Central memory CD8-positive, alpha-beta T cell (primary cell): ENCODE measurements at regions not wholly inside any gene's neighbourhood (a gene's known extent, or its start where the extent isn't known, plus 50 kb on each side); places are given as distances from the start of the nearest gene placed in this dataset.

Experiments used
- ATAC-seq: fragments of 150-1000 bp; cut with Tn5 transposase; replicated peaks from 2 replicates; pipeline ENCODE4 v1.10.0; 2022; ENCODE audit warnings: mild to moderate bottlenecking, moderate FRiP score, moderate number of reproducible peaks; ENCODE audit not compliant: poor library complexity, severe bottlenecking; ENCODE audit errors: extremely low read depth
- DNase-seq, 2 donors: peaks; one replicate each; pipeline ENCODE4 v3.0.0; 2021; ENCODE audit warnings: low spot score in 2 of 2
- H3K27ac Mint-ChIP-seq: one replicate; pipeline ENCODE4 v1.8.0; 2022; ENCODE audit warnings: low read depth, mild to moderate bottlenecking, moderate library complexity, mixed read lengths
- H3K27me3 Mint-ChIP-seq: one replicate; pipeline ENCODE4 v1.8.0; 2022; ENCODE audit warnings: mixed read lengths
- H3K36me3 Mint-ChIP-seq: one replicate; pipeline ENCODE4 v1.8.0; 2022; ENCODE audit warnings: mild to moderate bottlenecking, moderate library complexity, mixed read lengths; ENCODE audit not compliant: insufficient read depth
- H3K4me1 Mint-ChIP-seq: one replicate; pipeline ENCODE4 v1.8.0; 2022; ENCODE audit warnings: mixed read lengths
- H3K4me3 Mint-ChIP-seq: one replicate; pipeline ENCODE4 v1.8.0; 2022; ENCODE audit warnings: mild to moderate bottlenecking, moderate library complexity, mixed read lengths
- H3K9me3 Mint-ChIP-seq: one replicate; pipeline ENCODE4 v1.8.0; 2022; ENCODE audit warnings: mixed read lengths

DNA sequence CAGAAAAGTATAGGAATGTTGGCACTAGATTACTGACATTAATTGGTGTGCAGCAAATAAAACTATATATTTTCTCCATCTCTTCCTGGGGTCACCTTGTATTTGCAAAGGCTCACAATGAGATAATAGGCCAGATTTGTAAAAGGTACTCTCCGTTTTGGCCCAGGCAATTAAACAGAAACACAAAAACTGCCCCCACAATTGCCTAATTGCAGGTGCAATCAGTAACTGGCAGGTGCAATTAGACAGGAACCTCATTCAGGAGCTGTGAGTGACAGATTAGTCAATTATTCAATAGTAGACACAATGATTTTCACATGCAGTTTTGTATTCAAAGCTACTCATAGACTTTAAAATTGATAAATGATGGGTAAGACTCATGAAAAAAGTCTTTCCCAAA is 451.4 kb upstream of the ID2 start:
- Mint-ChIP-seq H3K36me3 (peaks cover 3% of the 10 kb centered on the region), H3K9me3 (no peaks in the 10 kb centered on the region), H3K27me3 (no peaks in the 10 kb centered on the region), H3K4me3 (no peak overlapping the region), H3K27ac (no peak overlapping the region), H3K4me1 (peaks cover 10% of the 10 kb centered on the region)
- DNase-seq, result no peak
- ATAC-seq, result no peak

GRCh38 chr2:8231902-8232301 is 450.0 kb upstream of the ID2 start:
- H3K27me3 Mint-ChIP-seq, result no peaks in the 10 kb centered on the region
- no peak for ATAC-seq
- no peaks in the 10 kb centered on the region for H3K9me3 Mint-ChIP-seq
- no peak overlapping the region for H3K27ac Mint-ChIP-seq
- no peak overlapping the region for H3K4me3 Mint-ChIP-seq
- peaks cover 3% of the 10 kb centered on the region for H3K36me3 Mint-ChIP-seq
- H3K4me1 Mint-ChIP-seq, result peaks cover 10% of the 10 kb centered on the region
- no peak for DNase-seq

DNA sequence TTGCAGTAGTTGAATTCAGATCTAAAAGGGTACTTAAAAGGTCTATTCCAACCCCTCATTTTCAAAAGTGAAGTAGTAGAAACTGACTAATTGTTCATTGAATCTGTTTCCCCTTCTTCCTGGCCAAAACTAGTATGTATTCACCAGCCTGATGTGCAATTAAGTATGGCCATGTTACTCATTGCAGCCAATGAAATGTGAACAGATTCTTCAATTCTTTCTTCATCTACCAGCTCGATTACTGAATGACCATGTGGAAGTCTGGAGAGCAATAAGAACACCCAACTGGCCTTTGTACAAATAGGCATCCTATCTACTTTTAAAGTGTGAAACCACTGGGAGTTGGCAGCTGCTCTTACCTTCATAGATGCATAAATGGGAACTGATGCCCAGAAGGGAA is 449.0 kb upstream of the ID2 start:
- Mint-ChIP-seq H3K4me3 (no peak overlapping the region), H3K9me3 (no peaks in the 10 kb centered on the region), H3K4me1 (peaks cover 10% of the 10 kb centered on the region), H3K27me3 (no peaks in the 10 kb centered on the region), H3K27ac (no peak overlapping the region), H3K36me3 (peaks cover 2% of the 10 kb centered on the region)
- DNase-seq (no peak), ATAC-seq (no peak)

- peaks cover 8% of the 10 kb centered on the region for H3K4me1 Mint-ChIP-seq
Observed at GRCh38 chr2:8234253-8234652, 447.6 kb upstream of the ID2 start.

GRCh38 chr2:8234757-8235374 is 447.0 kb upstream of the ID2 start:
- Mint-ChIP-seq H3K9me3 (no peaks in the 10 kb centered on the region), H3K36me3 (peaks cover under 1% of the 10 kb centered on the region), H3K4me1 (peaks cover 2% of the 10 kb centered on the region), H3K27ac (no peak overlapping the region), H3K4me3 (no peak overlapping the region), H3K27me3 (no peaks in the 10 kb centered on the region)
- DNase-seq (no peak), ATAC-seq (no peak)

More at GRCh38 chr2:8234253-8234652, 447.6 kb upstream of the ID2 start:
- Mint-ChIP-seq H3K27me3 (no peaks in the 10 kb centered on the region), H3K4me3 (no peak overlapping the region), H3K27ac (no peak overlapping the region), H3K36me3 (peaks cover 2% of the 10 kb centered on the region), H3K9me3 (no peaks in the 10 kb centered on the region)
- ATAC-seq (no peak), DNase-seq (no peak)

- H3K4me1 Mint-ChIP-seq, result no peaks in the 10 kb centered on the region
- no peak for ATAC-seq
- DNase-seq, result no peak
- no peaks in the 10 kb centered on the region for H3K9me3 Mint-ChIP-seq
- H3K27ac Mint-ChIP-seq, result no peak overlapping the region
- no peak overlapping the region for H3K4me3 Mint-ChIP-seq
- no peaks in the 10 kb centered on the region for H3K36me3 Mint-ChIP-seq
- H3K27me3 Mint-ChIP-seq, result no peaks in the 10 kb centered on the region
Observed at GRCh38 chr2:8235419-8235818, 446.4 kb upstream of the ID2 start.

- no peaks in the 10 kb centered on the region for H3K36me3 Mint-ChIP-seq
- H3K4me1 Mint-ChIP-seq, result no peaks in the 10 kb centered on the region
- H3K27ac Mint-ChIP-seq, result no peak overlapping the region
- ATAC-seq, result no peak
- no peaks in the 10 kb centered on the region for H3K9me3 Mint-ChIP-seq
- no peaks in the 10 kb centered on the region for H3K27me3 Mint-ChIP-seq
- no peak overlapping the region for H3K4me3 Mint-ChIP-seq
- no peak for DNase-seq
Observed at GRCh38 chr2:8236391-8236790, 445.5 kb upstream of the ID2 start.

DNA sequence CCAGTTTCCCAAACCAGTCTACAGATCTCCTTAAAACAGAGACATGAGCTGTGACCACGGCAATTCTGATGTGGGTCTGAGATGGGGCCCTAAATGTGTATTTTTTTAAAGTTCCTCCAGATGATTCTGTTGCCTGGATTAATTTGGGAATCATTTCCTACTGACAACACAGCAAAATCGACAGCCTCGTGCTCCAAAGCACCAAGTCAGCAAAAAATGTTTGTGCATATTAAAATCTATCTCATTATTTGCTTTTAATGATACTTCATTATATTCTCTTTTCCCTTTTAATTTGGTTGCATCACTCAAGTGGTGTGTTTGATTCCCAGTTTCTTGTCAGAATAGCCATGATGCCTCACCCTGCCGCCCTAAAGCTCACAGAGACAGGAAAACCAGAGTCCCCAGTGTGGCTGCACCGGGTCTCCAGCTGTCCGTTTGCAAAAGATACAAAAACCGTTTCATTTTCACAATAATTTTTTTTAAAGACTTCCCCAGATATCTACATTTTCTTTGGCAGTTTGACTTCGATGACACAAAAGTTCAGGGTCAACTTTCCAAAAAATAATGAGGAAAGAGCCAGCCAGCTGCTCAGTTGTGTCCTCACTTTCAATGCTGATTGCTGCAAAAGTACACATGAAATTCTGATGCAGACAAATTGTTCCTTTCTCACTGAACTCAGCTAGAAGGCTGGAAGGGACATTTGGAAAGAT is 443.2 kb upstream of the ID2 start:
- Mint-ChIP-seq H3K9me3 (no peaks in the 10 kb centered on the region), H3K27ac (no peak overlapping the region), H3K4me3 (no peak overlapping the region), H3K27me3 (no peaks in the 10 kb centered on the region), H3K36me3 (no peaks in the 10 kb centered on the region), H3K4me1 (no peaks in the 10 kb centered on the region)
- no peak for DNase-seq
- ATAC-seq, result no peak

DNA sequence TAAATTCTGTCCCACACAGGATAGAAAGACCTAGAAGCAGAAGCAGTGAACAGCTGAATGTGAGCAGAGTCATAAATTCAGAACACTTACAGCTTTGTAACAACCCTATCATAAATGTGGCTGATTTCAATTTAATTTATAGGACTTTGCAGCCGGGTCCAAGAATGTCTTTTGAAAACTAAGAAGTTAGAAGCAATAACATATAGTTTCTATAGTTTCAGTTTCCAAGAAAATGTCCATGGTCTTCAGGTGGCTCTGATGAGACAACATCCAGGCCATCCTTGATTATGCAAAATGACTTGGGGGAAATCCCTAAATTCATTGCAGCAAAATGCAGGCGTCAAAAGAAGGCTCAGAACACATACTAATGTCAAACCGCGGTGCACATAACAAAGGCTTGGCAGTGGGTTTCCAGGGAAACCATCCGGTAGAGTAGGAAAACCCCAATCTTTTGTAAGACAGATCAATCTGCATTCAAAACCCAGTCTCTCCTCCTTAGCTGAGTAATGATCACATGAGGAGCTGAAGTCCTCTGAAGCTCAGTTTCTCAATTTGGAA is 442.2 kb upstream of the ID2 start:
- H3K4me3 Mint-ChIP-seq, result no peak overlapping the region
- no peaks in the 10 kb centered on the region for H3K36me3 Mint-ChIP-seq
- no peak for ATAC-seq
- H3K9me3 Mint-ChIP-seq, result no peaks in the 10 kb centered on the region
- no peak overlapping the region for H3K27ac Mint-ChIP-seq
- no peaks in the 10 kb centered on the region for H3K27me3 Mint-ChIP-seq
- no peak for DNase-seq
- H3K4me1 Mint-ChIP-seq, result peaks cover 2% of the 10 kb centered on the region

DNA sequence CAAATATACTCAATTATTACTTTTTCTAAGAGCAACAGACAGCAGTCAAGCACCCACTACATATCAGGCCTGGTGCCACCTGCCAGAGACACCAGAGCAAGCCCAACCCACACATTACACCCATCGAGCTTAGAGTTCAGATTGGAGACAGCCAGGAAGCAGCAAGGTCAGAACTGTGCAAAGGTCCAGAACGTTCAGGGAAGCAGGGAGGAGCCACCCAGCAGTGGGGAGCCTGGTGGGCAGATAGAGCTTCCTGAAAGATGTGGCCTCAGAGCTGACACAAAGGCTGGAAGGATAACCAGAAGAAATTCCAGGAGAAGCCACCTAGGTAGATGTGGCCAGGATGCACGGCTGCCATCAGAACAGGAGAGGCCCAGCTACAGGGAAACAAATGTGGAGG is 440.5 kb upstream of the ID2 start:
- Mint-ChIP-seq H3K27ac (no peak overlapping the region), H3K9me3 (peaks cover 4% of the 10 kb centered on the region), H3K4me1 (peaks cover 7% of the 10 kb centered on the region), H3K27me3 (no peaks in the 10 kb centered on the region), H3K36me3 (no peaks in the 10 kb centered on the region), H3K4me3 (no peak overlapping the region)
- no peak for ATAC-seq
- no peak for DNase-seq

GRCh38 chr2:8242739-8243138 is 439.1 kb upstream of the ID2 start:
- no peak for DNase-seq
- Mint-ChIP-seq H3K9me3 (peaks cover 5% of the 10 kb centered on the region), H3K36me3 (no peaks in the 10 kb centered on the region), H3K4me1 (peaks cover 7% of the 10 kb centered on the region), H3K27me3 (no peaks in the 10 kb centered on the region), H3K27ac (no peak overlapping the region), H3K4me3 (no peak overlapping the region)
- no peak for ATAC-seq

- ATAC-seq, result no peak
- H3K36me3 Mint-ChIP-seq, result no peaks in the 10 kb centered on the region
- no peak for DNase-seq
- peaks cover 5% of the 10 kb centered on the region for H3K9me3 Mint-ChIP-seq
- peaks cover 7% of the 10 kb centered on the region for H3K4me1 Mint-ChIP-seq
- H3K27me3 Mint-ChIP-seq, result no peaks in the 10 kb centered on the region
- H3K4me3 Mint-ChIP-seq, result no peak overlapping the region
- no peak overlapping the region for H3K27ac Mint-ChIP-seq
Observed at GRCh38 chr2:8243748-8244400, 438.0 kb upstream of the ID2 start.

DNA sequence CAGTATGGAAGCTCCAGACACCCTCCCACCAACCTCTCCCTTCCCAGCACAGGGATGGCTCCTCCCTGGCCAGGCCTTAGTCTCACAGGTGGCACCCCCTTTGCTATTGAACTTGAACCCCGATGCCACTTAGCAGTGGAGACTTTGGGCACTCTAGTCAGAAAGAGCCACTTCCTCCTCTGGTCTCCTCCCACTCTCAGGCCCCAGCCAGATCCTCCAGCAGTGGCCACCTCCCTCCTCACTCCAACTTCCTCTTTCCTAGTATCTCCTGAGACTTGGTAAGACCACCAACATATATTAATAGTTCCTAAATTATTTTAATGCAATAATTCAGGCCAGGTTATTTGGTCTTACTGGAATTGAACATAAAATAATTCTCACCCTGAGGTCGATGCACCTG is 437.2 kb upstream of the ID2 start:
- H3K4me1 Mint-ChIP-seq, result peaks cover 7% of the 10 kb centered on the region
- H3K27ac Mint-ChIP-seq, result no peak overlapping the region
- H3K27me3 Mint-ChIP-seq, result no peaks in the 10 kb centered on the region
- H3K36me3 Mint-ChIP-seq, result no peaks in the 10 kb centered on the region
- peaks cover 5% of the 10 kb centered on the region for H3K9me3 Mint-ChIP-seq
- no peak for DNase-seq
- ATAC-seq, result no peak
- H3K4me3 Mint-ChIP-seq, result no peak overlapping the region
